Liver (tissue), 7 donors: ENCODE measurements at regions not wholly inside any gene's neighbourhood (a gene's known extent, or its start where the extent isn't known, plus 50 kb on each side); places are given as distances from the start of the nearest gene placed in this dataset.

Source experiments
- DNase-seq: peaks from one replicate; pipeline ENCODE4 v3.0.0-alpha.2; 2017; ENCODE audit warnings: low spot score
- H3K27ac ChIP-seq, 2 donors: one replicate each; pipeline ENCODE4 v1.7.0; 2013; ENCODE audit warnings: inconsistent platforms in 2 of 2, low read length in 2 of 2, control low read depth in 1 of 2, low read depth in 1 of 2, mild to moderate bottlenecking in 1 of 2
- H3K27me3 ChIP-seq, 4 donors: one replicate each; pipeline versions ENCODE4 v1.6.1 to v1.7.0; 2013; ENCODE audit warnings: low read length in 3 of 4, inconsistent platforms in 1 of 4, mild to moderate bottlenecking in 1 of 4, moderate library complexity in 1 of 4; ENCODE audit not compliant: control insufficient read depth in 4 of 4, insufficient read depth in 4 of 4
- H3K36me3 ChIP-seq, 4 donors: one replicate each; pipeline versions ENCODE4 v1.6.1 to v1.7.0; 2013; ENCODE audit warnings: low read length in 3 of 4, mild to moderate bottlenecking in 3 of 4, low read depth in 1 of 4, moderate library complexity in 1 of 4; ENCODE audit not compliant: control insufficient read depth in 4 of 4, insufficient read depth in 3 of 4
- H3K4me1 ChIP-seq, 4 donors: one replicate each; pipeline versions ENCODE4 v1.6.1 to v1.7.0; 2013; ENCODE audit warnings: low read length in 3 of 4, mild to moderate bottlenecking in 3 of 4, moderate library complexity in 1 of 4; ENCODE audit not compliant: control insufficient read depth in 4 of 4, insufficient read depth in 4 of 4
- H3K4me3 ChIP-seq, 3 donors: one replicate each; pipeline versions ENCODE4 v1.6.1 to v1.7.0; 2013; ENCODE audit warnings: low read length in 3 of 3, control low read depth in 1 of 3, low read depth in 1 of 3, mild to moderate bottlenecking in 1 of 3
- H3K9ac ChIP-seq, 2 donors: one replicate each; pipeline ENCODE4 v1.7.0; 2013; ENCODE audit warnings: low read length in 2 of 2, mild to moderate bottlenecking in 2 of 2, moderate library complexity in 2 of 2, control low read depth in 1 of 2, low read depth in 1 of 2
- H3K9me3 ChIP-seq, 4 donors: one replicate each; pipeline versions ENCODE4 v1.6.1 to v1.7.0; 2013; ENCODE audit warnings: low read length in 3 of 4; ENCODE audit not compliant: control insufficient read depth in 4 of 4
- ATF3 ChIP-seq: IDR thresholded peaks from 2 replicates; pipeline ENCODE4 v1.6.1; 2016; ENCODE audit warnings: antibody characterized with exemption
- EGR1 ChIP-seq, 2 donors: IDR thresholded peaks; 2 replicates each; pipeline ENCODE4 v1.6.1; 2016 to 2018; ENCODE audit warnings: antibody characterized with exemption in 2 of 2, low read depth in 2 of 2
- FOXA1 ChIP-seq: IDR thresholded peaks from 2 replicates; pipeline ENCODE4 v1.6.1; 2016; ENCODE audit warnings: antibody characterized with exemption
- GABPA ChIP-seq, 2 donors: IDR thresholded peaks in 1 of 2; conservative IDR thresholded peaks in 1 of 2; 2 replicates each; pipeline ENCODE4 v1.6.1; 2016; ENCODE audit warnings: antibody characterized with exemption in 2 of 2, mild to moderate bottlenecking in 1 of 2, moderate library complexity in 1 of 2
- HNF4A ChIP-seq, 2 donors: conservative IDR thresholded peaks; 2 replicates each; pipeline ENCODE4 v1.6.1; 2016; ENCODE audit warnings: antibody characterized with exemption in 2 of 2, mild to moderate bottlenecking in 2 of 2
- JUND ChIP-seq, 2 donors: IDR thresholded peaks; 2 replicates each; pipeline ENCODE4 v1.6.1; 2016; ENCODE audit warnings: antibody characterized with exemption in 2 of 2
- NR2F2 ChIP-seq: IDR thresholded peaks from 2 replicates; pipeline ENCODE4 v1.6.1; 2016; ENCODE audit warnings: antibody characterized with exemption
- RAD21 ChIP-seq, 2 donors: IDR thresholded peaks; 2 replicates each; pipeline ENCODE4 v1.6.1; 2016; ENCODE audit warnings: antibody characterized with exemption in 2 of 2, mild to moderate bottlenecking in 2 of 2
- REST ChIP-seq: IDR thresholded peaks from 2 replicates; pipeline ENCODE4 v1.6.1; 2016; ENCODE audit warnings: antibody characterized with exemption, mild to moderate bottlenecking
- RXRA ChIP-seq, 2 donors: IDR thresholded peaks; 2 replicates each; pipeline ENCODE4 v1.6.1; 2017 to 2018; ENCODE audit warnings: antibody characterized with exemption in 2 of 2, mild to moderate bottlenecking in 1 of 2
- SP1 ChIP-seq: IDR thresholded peaks from 2 replicates; pipeline ENCODE4 v1.6.1; 2018; ENCODE audit warnings: antibody characterized with exemption, mild to moderate bottlenecking
- TAF1 ChIP-seq: conservative IDR thresholded peaks from 2 replicates; pipeline ENCODE4 v1.6.1; 2016; ENCODE audit warnings: antibody characterized with exemption, mild to moderate bottlenecking
- YY1 ChIP-seq: IDR thresholded peaks from 2 replicates; pipeline ENCODE4 v1.6.1; 2016; ENCODE audit warnings: antibody characterized with exemption, mild to moderate bottlenecking
- ZBTB33 ChIP-seq: IDR thresholded peaks from 2 replicates; pipeline ENCODE4 v1.6.1; 2016; ENCODE audit warnings: antibody characterized with exemption
- WGBS: extraction: QIAGEN DNeasy Blood & Tissue Kit; methylation state at CpG from one replicate; pipeline ENCODE4 v1.1.7; 2013; 5-methylcytosine and 5-hydroxymethylcytosine counted together
- donor health status: healthy.
- donor health status: healthy.
- donor health status: healthy.
- donor health status: healthy.

GRCh38 chr18:55845221-55845620, 257.2 kb upstream of the TCF4 start:
- Histone ChIP-seq H3K27ac (no peak overlapping the region), H3K4me1 (no peaks in the 10 kb centered on the region), H3K36me3 (no peaks in the 10 kb centered on the region), H3K9me3 (peaks cover 0 to 4% (median 0%) of the 10 kb centered on the region in 4 donors), H3K4me3 (no peak overlapping the region), H3K27me3 (no peaks in the 10 kb centered on the region), H3K9ac (no peak overlapping the region)
- 87% methylated on average over 4 of the region's 4 CpGs for WGBS
- TF ChIP-seq GABPA (IDR thresholded peaks at IDR 0.05 in 1 of 2, conservative IDR thresholded peaks at IDR 0.05 in 1 of 2) (no peak), REST (no peak), TAF1 (no peak), EGR1 (IDR thresholded peaks at IDR 0.05; ENCODE audit: low read depth in 2 of 2) (no peak), ATF3 (no peak), ZBTB33 (no peak), RAD21 (IDR thresholded peaks at IDR 0.05) (no peak), YY1 (no peak), SP1 (no peak), JUND (IDR thresholded peaks at IDR 0.05) (no peak)
- DNase-seq = no peak

GRCh38 chr18:55844382-55844781, 256.4 kb upstream of the TCF4 start:
- Histone ChIP-seq H3K36me3 (no peaks in the 10 kb centered on the region), H3K4me3 (no peak overlapping the region), H3K9me3 (peaks cover 0 to 4% (median 0%) of the 10 kb centered on the region in 4 donors), H3K27ac (no peak overlapping the region), H3K27me3 (no peaks in the 10 kb centered on the region), H3K9ac (no peak overlapping the region), H3K4me1 (no peaks in the 10 kb centered on the region)
- DNase-seq = no peak
- TF ChIP-seq REST (no peak), ATF3 (no peak), RXRA (IDR thresholded peaks at IDR 0.05) (no peak), YY1 (no peak), SP1 (no peak), FOXA1 (no peak), NR2F2 (no peak), HNF4A (conservative IDR thresholded peaks at IDR 0.05) (no peak), TAF1 (no peak)
- WGBS = 71% methylated on average over 4 of the region's 4 CpGs
